ENCODE measurements at regions not wholly inside any gene's neighbourhood (a gene's known extent, or its start where the extent isn't known, plus 50 kb on each side); places are given as distances from the start of the nearest gene placed in this dataset.

DNA sequence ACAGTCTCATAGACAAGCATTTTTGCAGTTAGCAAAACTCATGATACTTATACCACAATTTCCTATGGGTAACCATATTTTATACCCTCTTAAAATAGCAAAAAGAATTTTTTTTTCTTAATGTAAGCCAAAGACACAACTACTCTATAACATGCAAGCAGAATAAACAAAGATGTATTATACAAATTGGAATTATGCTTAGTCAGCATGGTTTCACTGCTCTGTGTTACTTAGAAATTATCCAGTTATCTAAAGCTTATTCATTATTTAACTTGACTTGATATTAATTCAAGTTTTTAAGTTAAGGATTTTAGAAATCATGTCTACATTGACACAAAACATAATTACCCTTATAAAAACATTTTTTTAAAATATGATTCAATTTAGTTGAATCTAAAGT lies 449.8 kb upstream of the CDH2 start:
- Histone ChIP-seq H3K27me3 (ENCODE audit: control insufficient read depth, extremely low read depth, insufficient read depth, low read length) (no peaks in the 10 kb centered on the region), H3K4me1 (ENCODE audit: control insufficient read depth, extremely low read depth, insufficient read depth, low read length) (no peaks in the 10 kb centered on the region), H3K79me2 (ENCODE audit: control insufficient read depth, insufficient read depth, low read length) (no peaks in the 10 kb centered on the region), H3K4me2 (ENCODE audit: control insufficient read depth, extremely low read depth, insufficient read depth, low read depth, low read length) (no peak overlapping the region), H4K20me1 (ENCODE audit: control insufficient read depth, extremely low read depth, insufficient read depth, low read length) (no peaks in the 10 kb centered on the region), H3K27ac (ENCODE audit: control insufficient read depth, insufficient read depth, low read length) (no peak overlapping the region), H3K9ac (ENCODE audit: control insufficient read depth, extremely low read depth, insufficient read depth, low read length) (no peak overlapping the region), H3K9me3 (ENCODE audit: control insufficient read depth, low read depth, low read length) (no peaks in the 10 kb centered on the region), H3K4me3 (ENCODE audit: control insufficient read depth in 2 of 3, extremely low read depth in 1 of 3, insufficient read depth in 2 of 3, low read depth in 1 of 3, low read length in 3 of 3) (no peak overlapping the region), H2AFZ (ENCODE audit: control insufficient read depth, low read length) (no peak overlapping the region), H3K9me1 (ENCODE audit: control insufficient read depth, extremely low read depth, insufficient read depth, low read length) (no peaks in the 10 kb centered on the region), H3K36me3 (ENCODE audit: control insufficient read depth in 2 of 2, extremely low read depth in 1 of 2, insufficient read depth in 2 of 2, low read length in 2 of 2) (no peaks in the 10 kb centered on the region)
- no peak for DNase-seq (ENCODE audit: low read depth, low spot score)
- TF ChIP-seq, protein P1, sequence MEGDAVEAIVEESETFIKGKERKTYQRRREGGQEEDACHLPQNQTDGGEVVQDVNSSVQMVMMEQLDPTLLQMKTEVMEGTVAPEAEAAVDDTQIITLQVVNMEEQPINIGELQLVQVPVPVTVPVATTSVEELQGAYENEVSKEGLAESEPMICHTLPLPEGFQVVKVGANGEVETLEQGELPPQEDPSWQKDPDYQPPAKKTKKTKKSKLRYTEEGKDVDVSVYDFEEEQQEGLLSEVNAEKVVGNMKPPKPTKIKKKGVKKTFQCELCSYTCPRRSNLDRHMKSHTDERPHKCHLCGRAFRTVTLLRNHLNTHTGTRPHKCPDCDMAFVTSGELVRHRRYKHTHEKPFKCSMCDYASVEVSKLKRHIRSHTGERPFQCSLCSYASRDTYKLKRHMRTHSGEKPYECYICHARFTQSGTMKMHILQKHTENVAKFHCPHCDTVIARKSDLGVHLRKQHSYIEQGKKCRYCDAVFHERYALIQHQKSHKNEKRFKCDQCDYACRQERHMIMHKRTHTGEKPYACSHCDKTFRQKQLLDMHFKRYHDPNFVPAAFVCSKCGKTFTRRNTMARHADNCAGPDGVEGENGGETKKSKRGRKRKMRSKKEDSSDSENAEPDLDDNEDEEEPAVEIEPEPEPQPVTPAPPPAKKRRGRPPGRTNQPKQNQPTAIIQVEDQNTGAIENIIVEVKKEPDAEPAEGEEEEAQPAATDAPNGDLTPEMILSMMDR (optimal IDR thresholded peaks at IDR 0.05 in 1 of 3, IDR thresholded peaks at IDR 0.05 in 1 of 3, conservative IDR thresholded peaks at IDR 0.05 in 1 of 3; ENCODE audit: extremely low read depth in 1 of 3, insufficient read depth in 2 of 3, low read length in 3 of 3) = no peak
- TF ChIP-seq EZH2 (IDR thresholded peaks at IDR 0.05; ENCODE audit: low read length) = no peak
- dilution Hi-C loops (cut with MboI; ENCODE audit: extremely low pct_ligation_motif_present, low sequenced_read_pairs) = no loop called here
- no peak for FAIRE-seq

DNA sequence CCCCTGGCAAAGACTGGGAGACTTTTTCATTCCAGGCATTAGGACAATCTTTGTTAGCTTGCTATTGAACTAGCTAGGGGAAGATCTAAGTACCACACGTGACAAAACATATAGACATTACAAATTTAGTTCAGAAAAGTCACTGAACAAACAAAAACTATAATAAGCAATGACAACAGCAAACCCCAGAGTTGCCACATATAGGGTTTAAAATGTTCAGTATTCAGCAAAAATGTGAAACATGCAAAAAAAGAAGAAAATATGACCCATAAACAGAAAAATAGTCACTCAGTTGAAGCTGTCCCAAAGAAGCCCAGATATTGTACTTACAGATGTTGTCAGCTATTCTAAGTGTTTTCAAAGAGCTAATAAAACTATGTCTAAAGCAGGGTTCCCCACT lies 431.1 kb upstream of the CDH2 start:
- Histone ChIP-seq H3K4me1 (ENCODE audit: control insufficient read depth, extremely low read depth, insufficient read depth, low read length) (no peaks in the 10 kb centered on the region), H3K27ac (ENCODE audit: control insufficient read depth, insufficient read depth, low read length) (no peak overlapping the region), H3K36me3 (ENCODE audit: control insufficient read depth in 2 of 2, extremely low read depth in 1 of 2, insufficient read depth in 2 of 2, low read length in 2 of 2) (no peaks in the 10 kb centered on the region), H3K4me2 (ENCODE audit: control insufficient read depth, extremely low read depth, insufficient read depth, low read depth, low read length) (no peak overlapping the region), H3K4me3 (ENCODE audit: control insufficient read depth in 2 of 3, extremely low read depth in 1 of 3, insufficient read depth in 2 of 3, low read depth in 1 of 3, low read length in 3 of 3) (no peak overlapping the region), H3K27me3 (ENCODE audit: control insufficient read depth, extremely low read depth, insufficient read depth, low read length) (no peaks in the 10 kb centered on the region), H2AFZ (ENCODE audit: control insufficient read depth, low read length) (no peak overlapping the region), H3K9ac (ENCODE audit: control insufficient read depth, extremely low read depth, insufficient read depth, low read length) (no peak overlapping the region), H3K79me2 (ENCODE audit: control insufficient read depth, insufficient read depth, low read length) (no peaks in the 10 kb centered on the region), H4K20me1 (ENCODE audit: control insufficient read depth, extremely low read depth, insufficient read depth, low read length) (no peaks in the 10 kb centered on the region), H3K9me3 (ENCODE audit: control insufficient read depth, low read depth, low read length) (no peaks in the 10 kb centered on the region), H3K9me1 (ENCODE audit: control insufficient read depth, extremely low read depth, insufficient read depth, low read length) (no peaks in the 10 kb centered on the region)
- FAIRE-seq (no peak), DNase-seq (ENCODE audit: low read depth, low spot score) (no peak)
- dilution Hi-C loops (cut with MboI; ENCODE audit: extremely low pct_ligation_motif_present, low sequenced_read_pairs) = no loop called here
- no peak for TF ChIP-seq EZH2 (IDR thresholded peaks at IDR 0.05; ENCODE audit: low read length)
- TF ChIP-seq, protein P1 (optimal IDR thresholded peaks at IDR 0.05 in 1 of 3, IDR thresholded peaks at IDR 0.05 in 1 of 3, conservative IDR thresholded peaks at IDR 0.05 in 1 of 3; ENCODE audit: extremely low read depth in 1 of 3, insufficient read depth in 2 of 3, low read length in 3 of 3) = no peak

Measured in keratinocyte (primary cell).